Limb (tissue), 2 donors: ENCODE measurements at regions not wholly inside any gene's neighbourhood (a gene's known extent, or its start where the extent isn't known, plus 50 kb on each side); places are given as distances from the start of the nearest gene placed in this dataset.

Source experiments
- DNase-seq, 2 donors: peaks; one replicate each; pipeline ENCODE4 v3.0.0-alpha.2; 2016; ENCODE audit errors: extremely low spot score in 2 of 2

DNA sequence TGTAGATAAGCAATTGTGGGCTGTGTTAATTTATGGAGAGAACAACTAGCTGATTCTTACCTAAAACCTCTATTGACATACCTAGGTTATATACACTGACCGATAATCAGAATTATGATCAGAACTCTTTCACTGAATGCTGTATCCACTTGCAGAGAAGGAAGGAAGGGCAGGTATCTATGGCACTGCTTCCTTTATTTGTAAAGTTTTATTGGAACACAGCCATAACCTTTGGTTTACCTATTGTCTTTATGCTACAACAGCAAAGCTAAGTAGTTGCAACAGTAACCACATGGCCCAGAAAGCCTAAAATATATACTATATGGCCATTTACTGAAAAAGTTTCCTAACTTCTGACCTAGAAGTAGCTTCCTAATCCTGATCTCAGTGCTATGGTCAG, 358.9 kb upstream of the ARID1B start:
- DNase-seq: no peak

DNA sequence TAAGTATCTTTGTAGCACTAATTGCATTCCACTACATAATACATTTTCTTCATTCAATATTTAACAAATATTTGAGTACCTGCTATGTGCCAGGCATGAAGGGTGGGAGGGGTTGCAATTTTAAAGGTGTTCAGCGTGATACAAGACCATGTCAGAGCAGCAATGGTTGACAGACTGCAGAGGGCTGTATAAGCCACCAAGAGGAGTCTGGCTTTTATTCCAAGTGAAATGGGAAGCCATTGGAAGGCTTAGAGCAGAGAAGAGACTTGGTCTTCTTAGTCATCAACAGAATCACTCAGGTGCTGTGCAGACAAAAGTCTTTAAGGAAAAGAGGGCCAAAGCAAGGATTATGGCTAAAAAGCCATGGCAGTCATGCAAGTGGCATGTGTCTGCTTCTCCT, 360.8 kb upstream of the ARID1B start:
- DNase-seq: no peak

DNA sequence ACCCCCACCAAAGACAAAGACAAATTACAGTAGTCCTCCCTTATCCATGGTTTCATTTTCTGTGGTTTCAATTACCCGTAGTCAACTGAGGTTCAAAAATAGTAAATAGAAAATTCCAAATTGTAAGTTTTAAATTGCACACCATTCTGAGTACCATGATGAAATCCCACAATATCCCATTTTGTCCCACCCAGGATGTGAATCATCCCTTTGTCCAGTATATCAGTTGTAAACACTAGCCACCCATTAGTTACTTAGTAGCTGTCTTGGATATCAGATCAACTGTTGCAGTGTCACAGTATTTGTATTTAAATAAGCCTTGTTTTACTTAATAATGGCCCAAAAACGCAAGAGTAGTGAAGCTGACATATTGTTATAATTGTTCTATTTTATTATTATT, 364.0 kb upstream of the ARID1B start:
- DNase-seq: no peak

DNA sequence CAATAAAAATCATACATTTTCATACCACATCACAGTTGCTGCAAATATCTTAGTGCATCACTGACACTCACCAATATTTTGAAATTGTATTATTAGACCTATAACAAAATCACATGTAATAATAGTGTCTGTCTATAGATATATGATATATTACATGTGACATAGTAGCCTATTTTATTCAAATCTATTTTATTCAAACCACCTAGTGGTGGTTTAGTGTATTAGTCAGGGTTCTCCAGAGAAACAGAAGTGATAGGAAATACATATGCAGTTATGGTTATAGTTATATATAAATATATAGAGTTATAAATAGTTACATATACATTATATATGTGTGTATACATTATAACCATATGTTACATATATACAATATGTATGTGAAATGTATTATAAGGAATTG, 366.5 kb upstream of the ARID1B start:
- no peak for DNase-seq

DNA sequence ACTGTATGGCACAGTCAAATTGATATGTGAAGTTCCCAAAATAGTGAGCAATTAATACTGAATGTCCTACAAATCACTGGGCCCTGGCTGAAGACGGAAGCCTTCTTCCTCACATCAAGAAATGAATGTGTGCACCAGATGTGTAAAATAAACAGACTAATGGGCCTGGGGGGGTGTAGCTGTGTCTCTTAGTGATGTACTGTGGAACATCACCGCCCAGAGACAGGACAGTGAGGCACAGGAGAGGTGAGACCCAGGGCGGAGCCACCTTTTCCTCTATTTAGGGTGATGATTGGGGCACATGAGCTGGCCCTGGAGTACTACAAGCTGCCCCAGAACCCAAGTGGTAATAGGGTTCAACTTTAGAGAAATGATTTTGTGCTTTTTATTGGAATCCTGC, 368.5 kb upstream of the ARID1B start:
- DNase-seq: no peak

DNA sequence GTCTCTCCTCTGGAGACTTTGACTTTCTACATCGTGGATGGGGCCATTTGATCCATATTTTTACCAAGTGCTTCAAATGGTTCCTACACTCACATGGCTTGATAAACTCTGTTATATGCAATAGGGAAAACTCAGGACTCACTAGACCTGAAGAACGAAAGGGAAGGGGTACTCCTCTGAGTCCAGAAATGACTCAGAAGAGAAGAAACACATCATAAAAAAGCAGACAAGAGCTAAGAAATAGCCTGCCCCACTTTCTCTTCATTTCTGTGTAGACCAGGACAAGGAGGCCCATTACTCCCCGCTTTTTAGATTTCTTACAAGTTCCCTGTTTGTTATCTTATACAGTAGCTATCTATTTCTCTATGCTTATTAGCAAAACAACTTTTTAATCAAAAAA, 369.8 kb upstream of the ARID1B start:
- no peak for DNase-seq

DNA sequence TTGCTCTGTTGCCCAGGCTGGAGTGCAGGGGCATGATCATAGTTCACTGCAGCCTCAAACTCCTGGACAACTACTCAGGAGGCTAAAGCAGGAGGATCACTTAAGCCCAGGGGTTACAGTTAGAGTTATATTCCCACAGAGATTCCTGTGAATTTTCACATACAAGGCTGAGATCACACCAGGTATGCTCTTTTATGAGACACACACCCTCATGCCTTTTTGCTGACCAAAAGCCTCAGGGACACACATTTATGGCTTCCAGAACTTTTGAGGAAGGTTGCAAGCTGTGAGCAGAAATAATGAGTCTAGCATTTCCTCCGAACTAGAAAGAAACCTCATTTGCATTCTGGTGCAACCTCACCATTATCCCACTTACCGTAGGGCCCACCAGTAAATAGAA, 370.5 kb upstream of the ARID1B start:
- DNase-seq: no peak

DNA sequence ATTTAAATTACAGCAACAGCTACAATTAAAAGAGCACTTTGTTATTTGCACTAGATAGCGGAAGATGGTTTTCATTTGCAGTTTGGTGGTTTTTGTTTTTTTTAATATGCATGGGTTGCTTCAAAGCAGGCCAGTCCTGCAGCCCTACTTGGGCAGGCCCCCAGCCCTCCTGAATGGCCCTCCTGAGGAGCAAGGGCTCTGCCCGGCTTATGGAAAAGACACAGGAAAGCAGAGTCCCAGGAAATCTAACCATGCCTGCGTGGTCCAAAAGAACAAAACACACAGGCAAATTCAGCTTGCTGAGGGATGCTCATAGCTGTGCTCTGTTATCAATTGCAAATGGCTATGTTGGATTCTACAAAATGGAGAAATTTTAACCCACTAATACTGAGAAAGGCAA, 371.1 kb upstream of the ARID1B start:
- no peak for DNase-seq

DNA sequence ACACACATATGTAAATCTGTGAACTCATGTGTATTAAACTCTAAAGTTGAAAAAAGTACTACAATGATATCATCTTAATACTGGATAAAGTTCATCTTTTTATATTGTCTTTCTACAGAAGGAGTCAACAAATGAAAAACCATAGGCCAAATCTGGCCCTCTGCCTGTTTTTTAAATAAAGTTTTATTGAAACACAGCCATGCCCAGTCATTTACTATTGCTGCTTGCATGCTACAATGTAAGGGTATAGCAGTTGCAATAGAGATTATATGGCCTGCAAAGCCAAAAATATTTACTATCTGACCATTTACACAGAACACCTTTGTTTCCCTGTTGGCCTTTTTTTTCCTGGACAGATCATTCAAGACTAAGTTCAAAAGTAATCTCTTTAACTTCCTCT, 374.6 kb upstream of the ARID1B start:
- DNase-seq: no peak

DNA sequence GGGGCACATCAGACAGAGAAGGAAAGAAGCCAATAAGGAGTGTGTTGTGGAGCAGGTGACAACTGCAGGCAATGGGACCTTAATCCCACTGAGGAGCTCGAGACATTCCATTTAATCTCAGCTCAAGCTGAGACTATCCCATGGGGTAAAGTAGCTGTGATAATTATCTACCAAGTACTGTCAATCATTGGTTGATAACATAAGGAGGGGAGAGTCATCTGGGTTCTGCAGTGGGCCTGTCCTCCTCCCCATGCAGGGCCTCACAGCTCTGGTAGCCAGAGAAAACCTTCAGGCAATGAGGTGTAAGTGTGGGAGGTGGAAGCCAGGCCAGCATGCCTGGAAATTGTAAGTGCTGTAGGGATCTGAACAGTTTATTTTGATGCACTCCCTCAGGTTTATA, 375.0 kb upstream of the ARID1B start:
- DNase-seq: no peak

DNA sequence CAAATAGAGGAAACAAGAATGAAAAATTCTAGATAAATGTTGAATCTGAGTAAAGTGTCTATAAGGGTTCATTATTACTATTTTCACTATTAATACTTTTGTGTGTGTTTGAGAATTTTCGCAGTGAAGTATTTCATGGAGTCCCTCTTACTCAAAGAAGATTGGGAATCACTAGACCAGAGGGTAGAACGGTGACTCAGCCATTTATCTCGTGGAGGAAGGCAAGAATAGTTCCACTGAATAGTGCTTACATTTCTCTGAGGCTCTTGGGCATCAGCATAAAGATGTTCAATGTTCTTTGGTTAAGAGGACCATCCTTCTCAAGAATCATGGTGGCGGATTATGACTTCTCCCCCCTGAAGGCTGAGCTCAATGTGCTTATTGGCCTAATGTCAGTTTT, 376.7 kb upstream of the ARID1B start:
- DNase-seq: no peak

DNA sequence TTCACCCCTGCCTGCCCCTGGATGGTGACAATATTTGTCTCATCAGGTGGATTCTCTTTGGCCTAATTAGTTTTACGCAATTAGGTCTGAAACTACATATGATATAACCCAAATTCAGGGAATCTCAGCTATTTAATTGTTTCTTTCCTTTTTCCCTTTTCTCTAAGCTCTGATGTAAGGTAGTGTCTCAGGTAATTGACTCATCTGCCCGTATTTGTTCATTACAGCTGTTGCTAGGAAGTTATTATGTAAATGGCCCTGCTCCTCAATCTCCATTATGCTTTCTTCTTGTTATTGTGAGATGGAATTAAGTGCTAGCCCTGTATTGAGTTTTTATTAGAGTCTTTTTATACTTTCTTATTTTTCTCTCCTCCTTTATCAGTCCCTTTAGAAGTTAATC, 378.2 kb upstream of the ARID1B start:
- DNase-seq: no peak

DNA sequence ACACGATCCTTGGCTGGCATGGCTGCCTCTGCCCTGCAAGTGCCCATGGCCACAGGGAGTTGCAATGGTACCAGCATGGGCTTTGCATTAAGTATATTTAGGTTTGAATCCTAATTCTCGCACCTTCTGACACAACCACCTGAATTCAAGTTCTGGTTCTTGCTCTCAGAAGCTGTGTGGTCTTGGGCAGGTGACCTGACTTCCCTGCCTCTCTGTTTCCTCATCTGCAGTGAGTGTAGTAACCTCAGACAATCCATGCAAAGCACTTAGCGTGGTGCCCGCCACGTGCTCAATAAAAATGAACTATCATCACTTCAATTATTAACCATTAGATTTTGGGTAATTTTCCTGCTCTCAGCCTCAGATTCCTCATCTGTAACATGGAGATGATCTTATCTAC, 378.8 kb upstream of the ARID1B start:
- DNase-seq: no peak

DNA sequence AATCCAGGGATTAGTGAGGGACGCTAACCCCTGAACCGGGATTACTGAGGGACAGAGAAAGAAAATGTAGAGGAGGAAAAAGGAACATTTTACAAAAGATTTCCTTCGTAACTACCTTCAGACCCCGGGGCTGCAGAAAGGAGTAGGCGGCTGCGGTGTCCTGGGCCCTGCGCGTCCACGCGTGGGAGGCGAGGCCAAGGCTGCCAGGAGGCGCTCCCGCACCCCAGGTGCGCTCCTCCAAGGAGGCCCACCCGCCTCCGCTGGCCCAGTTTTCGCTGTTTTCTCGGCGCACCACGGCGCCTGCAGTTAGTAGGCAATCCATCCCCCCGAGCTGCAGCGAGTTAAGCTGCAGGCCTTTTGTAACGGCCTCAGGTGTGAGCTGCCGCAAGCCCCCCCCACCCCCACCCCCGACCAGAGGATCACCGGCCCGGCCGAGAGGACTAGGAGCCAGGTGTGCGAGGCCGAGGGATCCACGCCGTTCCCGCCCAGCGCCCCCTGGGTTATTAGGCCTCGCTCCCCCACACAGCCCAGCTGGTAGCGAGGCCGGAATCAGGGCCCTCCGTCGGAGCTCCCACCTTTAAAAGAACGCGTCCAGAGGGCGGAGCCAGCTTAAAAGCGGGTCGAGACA, 380.3 kb upstream of the ARID1B start:
- DNase-seq: peak in 1 of 2 donors; percentile 34

DNA sequence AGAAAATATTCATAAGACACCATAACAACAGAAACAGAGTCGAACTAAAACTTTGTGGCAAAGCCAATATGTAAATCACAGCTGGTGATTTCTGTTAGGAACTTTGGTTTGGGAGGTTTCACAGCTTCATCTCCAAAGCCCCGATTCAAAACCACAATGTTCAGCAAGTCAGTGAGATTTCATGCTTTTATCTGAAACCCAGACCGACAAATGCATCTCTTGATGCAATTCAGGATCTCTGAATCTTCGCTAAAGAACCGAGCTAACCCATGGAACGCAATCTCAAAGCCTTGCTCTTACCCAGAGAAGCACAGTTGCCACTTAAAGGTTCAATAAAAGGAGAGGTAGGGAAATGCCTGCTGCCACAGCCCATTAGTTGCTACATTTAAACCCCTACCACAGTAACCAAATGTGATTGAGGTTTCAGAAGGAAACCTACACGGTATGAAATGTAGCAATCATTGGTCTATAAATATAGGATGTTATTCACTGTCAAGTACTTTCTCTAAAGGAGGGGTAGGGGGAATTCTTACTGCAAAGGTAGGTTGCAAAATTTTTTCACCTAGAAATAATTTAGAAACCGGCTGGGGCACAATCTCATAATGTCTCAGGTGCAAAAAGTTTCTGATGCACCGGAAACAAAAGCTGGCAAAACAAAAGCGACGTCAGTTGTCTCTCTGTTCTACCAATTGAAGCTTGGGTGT, 381.0 kb upstream of the ARID1B start:
- no peak for DNase-seq

DNA sequence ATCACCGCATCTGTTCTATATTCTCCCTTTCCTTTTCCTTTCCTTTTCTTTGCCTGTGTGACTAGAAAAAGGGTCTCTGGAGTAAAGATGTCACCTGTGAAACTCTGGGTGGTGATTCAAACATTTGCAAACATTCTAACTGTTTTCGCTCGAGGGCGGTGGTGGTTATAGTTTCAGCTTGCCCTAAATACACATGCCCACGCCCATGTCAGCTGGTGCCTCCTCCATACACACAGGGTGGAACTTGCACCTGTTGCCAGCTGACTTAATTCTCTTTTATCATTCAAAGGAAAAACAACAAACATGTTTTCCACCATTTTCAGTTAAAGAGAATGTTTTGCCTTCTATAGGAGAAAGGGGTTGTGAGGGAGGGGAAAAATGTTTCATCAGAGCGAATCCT, 381.9 kb upstream of the ARID1B start:
- DNase-seq: no peak

DNA sequence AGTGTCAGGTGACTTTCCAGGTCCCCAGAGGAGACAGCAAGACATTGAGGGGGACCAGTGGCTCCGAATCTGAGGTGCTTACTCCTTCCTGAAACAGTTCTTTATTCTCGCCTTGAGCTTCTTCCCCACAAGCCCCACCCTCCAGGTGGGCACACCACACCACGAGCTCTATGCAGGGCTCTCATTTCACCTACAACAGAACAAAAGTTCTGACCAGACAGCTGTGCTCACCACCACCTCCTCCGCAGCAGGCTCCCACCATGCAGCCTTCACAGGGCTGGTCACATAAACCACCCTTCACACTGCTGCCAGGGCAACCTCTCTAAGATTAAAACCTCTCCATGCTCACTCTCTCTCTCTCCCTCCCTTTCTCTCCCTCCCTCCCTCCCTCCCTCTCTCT, 384.5 kb upstream of the ARID1B start:
- DNase-seq: no peak

DNA sequence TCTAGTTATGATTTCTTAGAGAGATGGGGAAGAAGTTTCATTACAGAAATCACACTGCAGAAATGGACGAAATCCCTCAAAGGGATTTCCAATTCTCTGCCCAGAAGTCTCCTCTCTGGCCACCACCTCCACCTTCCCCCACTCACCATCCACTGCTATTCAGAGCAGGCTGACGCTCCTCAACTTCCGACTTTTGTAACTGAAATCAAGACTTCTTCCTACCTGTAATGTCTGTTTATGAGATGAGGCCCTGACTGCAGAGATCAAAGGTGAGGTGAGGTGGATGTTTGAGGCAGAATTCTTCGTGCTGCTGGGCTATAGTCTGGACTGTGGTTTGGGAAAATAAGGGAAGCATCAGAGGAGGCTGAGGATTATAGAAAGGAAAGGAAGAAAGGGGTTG, 385.2 kb upstream of the ARID1B start:
- DNase-seq: no peak

DNA sequence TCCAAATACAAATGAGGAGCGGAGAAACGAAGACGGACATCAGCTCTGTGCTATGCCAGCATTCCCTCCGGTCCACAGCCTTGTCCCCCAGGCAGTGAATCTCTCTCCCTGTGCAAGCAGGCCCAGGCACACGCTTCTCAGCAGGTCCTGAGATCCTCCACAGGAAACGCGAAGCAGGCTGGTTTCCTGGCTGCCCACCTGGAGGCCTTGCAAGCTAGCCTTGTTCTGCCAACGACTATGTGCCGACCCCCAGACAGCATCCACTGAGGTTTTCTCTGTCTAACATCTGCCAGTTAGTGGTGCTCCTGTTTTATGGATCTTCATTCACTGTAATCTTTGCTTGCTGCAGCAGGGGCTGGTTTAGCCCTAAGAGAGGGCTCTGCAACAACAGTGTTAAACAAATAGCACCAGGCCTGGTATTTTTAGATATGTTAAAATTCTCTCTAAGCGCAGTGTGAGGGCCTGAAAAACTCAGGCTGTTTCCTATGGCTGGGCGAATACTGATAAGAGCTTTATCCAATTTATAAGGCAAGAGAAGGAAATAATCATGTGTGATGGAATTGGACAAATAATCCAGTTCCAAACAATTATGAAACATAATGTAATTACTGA, 386.0 kb upstream of the ARID1B start:
- DNase-seq: no peak

DNA sequence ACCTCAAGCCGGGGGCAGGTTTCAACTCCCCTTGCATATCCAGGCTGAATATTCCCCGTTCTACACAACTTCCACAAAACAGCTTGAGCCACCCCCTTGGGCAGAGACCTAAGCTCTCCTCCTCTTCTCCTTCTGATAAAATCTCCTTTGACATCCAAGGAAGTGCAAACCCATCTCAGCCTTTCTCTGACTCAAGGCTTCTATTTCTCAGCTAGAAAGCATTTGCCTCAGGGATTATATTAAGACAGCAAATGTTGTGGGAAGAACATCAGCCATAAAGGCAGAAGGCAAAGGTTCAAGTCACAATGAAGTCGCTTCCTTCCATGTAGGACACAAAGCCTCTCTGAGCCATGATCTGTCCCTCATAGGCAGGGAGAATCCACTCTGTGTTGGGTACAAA, 386.6 kb upstream of the ARID1B start:
- no peak for DNase-seq

DNA sequence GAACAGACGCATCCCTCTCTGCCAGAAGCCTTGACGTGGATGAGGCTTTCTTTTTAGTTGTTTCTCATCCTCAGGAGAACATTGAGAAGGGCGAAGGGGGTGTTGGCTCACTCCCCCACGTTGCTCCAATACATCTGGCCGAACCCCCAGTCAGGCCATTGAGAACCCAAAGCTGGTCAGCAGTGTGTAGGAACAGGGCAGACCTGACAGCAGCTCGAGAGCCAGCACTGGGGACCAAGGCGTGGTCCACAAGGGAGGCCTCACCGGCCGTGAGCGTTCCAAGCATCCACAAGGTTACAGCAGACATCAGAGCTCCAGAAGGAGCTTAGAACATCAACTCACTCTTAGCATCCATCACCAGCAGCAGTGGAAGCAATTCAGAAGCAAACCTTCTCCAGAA, 387.9 kb upstream of the ARID1B start:
- no peak for DNase-seq

DNA sequence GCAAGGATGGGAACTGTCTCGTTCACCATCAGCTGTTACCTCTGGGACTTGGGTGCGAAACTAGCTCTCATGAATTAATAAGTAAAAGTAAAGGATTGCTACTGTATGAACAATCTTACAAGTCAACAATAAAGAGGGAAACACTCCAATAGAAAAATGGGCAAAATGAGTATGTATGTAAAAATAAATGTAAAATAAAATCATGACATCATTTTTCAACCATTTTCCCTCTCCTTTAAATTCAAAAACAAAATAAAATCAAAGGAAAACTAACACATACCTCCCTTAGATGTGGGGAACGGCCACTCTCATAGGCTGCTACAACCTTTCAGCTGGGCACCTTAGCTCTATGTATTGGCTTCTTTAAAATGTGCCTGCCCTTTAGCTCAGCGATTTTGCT, 389.7 kb upstream of the ARID1B start:
- no peak for DNase-seq

DNA sequence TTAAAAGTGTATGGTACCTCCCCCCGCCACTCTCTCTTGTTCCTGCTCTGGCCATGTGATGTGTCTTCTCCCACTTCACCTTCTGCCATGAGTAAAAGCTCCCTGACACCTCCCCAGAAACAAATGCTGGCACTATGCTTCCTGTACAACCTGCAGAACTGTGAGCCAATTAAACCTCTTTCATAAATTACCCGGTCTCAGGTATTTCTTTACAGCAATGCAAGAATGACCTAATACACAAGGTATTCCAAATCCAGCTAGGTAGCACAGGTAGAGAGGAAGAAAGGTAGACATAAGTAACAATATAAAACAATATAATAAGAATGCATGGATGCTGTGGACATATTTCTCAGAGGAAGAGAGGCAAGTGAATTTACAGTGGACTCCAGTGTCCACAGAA, 394.1 kb upstream of the ARID1B start:
- no peak for DNase-seq
